HUES48 (cell line): ENCODE measurements at regions not wholly inside any gene's neighbourhood (a gene's known extent, or its start where the extent isn't known, plus 50 kb on each side); places are given as distances from the start of the nearest gene placed in this dataset.
"Not testable (repeated sequence)": the region's sequence is repeated elsewhere in the genome, so short reads cannot be mapped to it uniquely, and the experiment has no call there.

Source experiments
- H3K27ac ChIP-seq: one replicate; pipeline ENCODE4 v1.7.0; 2013; ENCODE audit warnings: low read depth, low read length, inconsistent platforms
- H3K27me3 ChIP-seq: 2 replicates; pipeline ENCODE4 v1.6.1; 2013; ENCODE audit warnings: mild to moderate bottlenecking, low read length; ENCODE audit not compliant: control insufficient read depth, insufficient read depth
- H3K36me3 ChIP-seq: 2 replicates; pipeline ENCODE4 v1.6.1; 2013; ENCODE audit warnings: low read length; ENCODE audit not compliant: control insufficient read depth, insufficient read depth
- H3K4me1 ChIP-seq: 2 replicates; pipeline ENCODE4 v1.6.1; 2013; ENCODE audit warnings: mild to moderate bottlenecking, low read length; ENCODE audit not compliant: control insufficient read depth, insufficient read depth
- H3K4me3 ChIP-seq: 2 replicates; pipeline ENCODE4 v1.5.1; 2013; ENCODE audit warnings: mild to moderate bottlenecking, low read depth, low read length
- H3K9ac ChIP-seq: 2 replicates; pipeline ENCODE4 v1.6.1; 2013; ENCODE audit warnings: mild to moderate bottlenecking, low read depth, low read length, moderate library complexity
- H3K9me3 ChIP-seq: 2 replicates; pipeline ENCODE4 v1.6.1; 2013; ENCODE audit warnings: low read length; ENCODE audit not compliant: control insufficient read depth, insufficient read depth

GRCh38 chr9:102202126-102202525 is 463.7 kb upstream of the GRIN3A start:
- no peak overlapping the region for H3K4me3 ChIP-seq
- H3K27ac ChIP-seq = no peak overlapping the region
- H3K4me1 ChIP-seq = no peaks in the 10 kb centered on the region
- no peak overlapping the region for H3K9ac ChIP-seq
- no peaks in the 10 kb centered on the region for H3K27me3 ChIP-seq
- H3K9me3 ChIP-seq = no peaks in the 10 kb centered on the region
- H3K36me3 ChIP-seq = no peaks in the 10 kb centered on the region

GRCh38 chr9:102185962-102186361 is 447.5 kb upstream of the GRIN3A start:
- Histone ChIP-seq H3K36me3 (no peaks in the 10 kb centered on the region), H3K27ac (no peak overlapping the region), H3K4me3 (no peak overlapping the region), H3K9ac (no peak overlapping the region), H3K27me3 (no peaks in the 10 kb centered on the region), H3K9me3 (peaks cover 5% of the 10 kb centered on the region; the same call in 1 of the 2 replicates), H3K4me1 (no peaks in the 10 kb centered on the region)

DNA sequence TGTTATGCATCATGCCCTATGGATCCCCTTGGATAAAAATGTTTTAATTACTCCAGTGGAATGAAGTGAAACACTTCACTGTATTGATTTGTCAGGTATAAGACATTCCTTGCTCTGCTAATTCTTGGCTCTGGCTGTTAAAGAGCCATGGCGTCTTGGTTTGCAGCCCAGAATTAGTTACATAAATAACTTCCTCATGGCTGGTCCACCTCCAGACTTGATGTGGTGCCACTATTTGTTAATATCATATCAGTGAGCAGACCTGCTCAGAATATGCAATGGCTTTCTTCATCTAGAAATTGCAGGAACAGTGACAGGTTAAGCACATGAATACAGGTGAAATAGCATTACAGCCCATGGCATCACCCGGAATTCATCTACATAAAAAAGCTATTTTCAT is 446.9 kb upstream of the GRIN3A start:
- no peaks in the 10 kb centered on the region for H3K36me3 ChIP-seq
- H3K4me1 ChIP-seq = no peaks in the 10 kb centered on the region
- peaks cover 10% of the 10 kb centered on the region; the same call in 1 of the 2 replicates for H3K9me3 ChIP-seq
- H3K27me3 ChIP-seq = no peaks in the 10 kb centered on the region
- no peak overlapping the region for H3K27ac ChIP-seq
- no peak overlapping the region for H3K9ac ChIP-seq
- H3K4me3 ChIP-seq = no peak overlapping the region

GRCh38 chr9:102178811-102179210 is 440.4 kb upstream of the GRIN3A start:
- no peaks in the 10 kb centered on the region for H3K4me1 ChIP-seq
- peaks cover 24% of the 10 kb centered on the region for H3K9me3 ChIP-seq
- no peak overlapping the region for H3K9ac ChIP-seq
- H3K4me3 ChIP-seq = no peak overlapping the region
- no peaks in the 10 kb centered on the region for H3K36me3 ChIP-seq
- H3K27ac ChIP-seq = no peak overlapping the region
- H3K27me3 ChIP-seq = no peaks in the 10 kb centered on the region

DNA sequence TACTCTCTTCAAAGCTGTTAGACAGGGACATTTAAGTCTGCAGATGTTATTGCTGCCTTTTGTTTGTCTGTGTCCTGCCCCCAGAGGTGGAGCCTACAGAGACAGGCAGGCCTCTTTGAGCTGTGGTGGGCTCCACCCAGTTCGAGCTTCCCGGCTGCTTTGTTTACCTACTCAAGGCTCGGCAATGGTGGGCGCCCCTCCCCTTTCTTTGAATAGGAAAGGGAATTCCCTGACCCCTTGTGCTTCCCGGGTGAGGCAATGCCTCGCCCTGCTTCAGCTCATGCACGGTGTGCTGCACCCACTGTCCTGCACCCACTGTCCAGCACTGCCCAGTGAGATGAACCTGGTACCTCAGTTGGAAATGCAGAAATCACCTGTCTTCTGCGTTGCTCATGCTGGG is 435.8 kb upstream of the GRIN3A start:
- H3K9me3 ChIP-seq = peaks cover 14% of the 10 kb centered on the region
- not testable (repeated sequence) for H3K4me3 ChIP-seq, H3K27ac ChIP-seq, H3K36me3 ChIP-seq, H3K4me1 ChIP-seq, H3K9ac ChIP-seq, H3K27me3 ChIP-seq

DNA sequence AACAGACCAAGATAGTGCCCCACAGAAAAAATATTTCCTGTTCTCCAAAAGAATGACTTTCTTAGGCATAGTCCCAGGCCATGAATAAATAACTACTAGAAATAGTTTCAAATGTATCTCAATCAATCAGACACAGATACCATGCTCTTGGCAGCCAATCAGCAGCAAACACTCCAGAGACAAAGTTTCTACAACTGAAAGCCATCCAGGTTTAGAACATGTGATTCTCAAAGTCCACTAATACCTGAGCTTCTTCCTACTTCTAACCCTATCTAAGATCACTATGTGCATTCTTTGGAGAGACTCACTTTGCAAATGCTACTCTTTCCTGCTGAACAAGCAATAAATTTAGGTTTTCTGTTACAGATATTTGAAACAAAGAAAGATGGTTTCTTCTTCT is 425.8 kb upstream of the GRIN3A start:
- H3K27ac ChIP-seq = no peak overlapping the region
- H3K36me3 ChIP-seq = no peaks in the 10 kb centered on the region
- H3K9ac ChIP-seq = no peak overlapping the region
- H3K4me3 ChIP-seq = no peak overlapping the region
- H3K9me3 ChIP-seq = no peaks in the 10 kb centered on the region
- H3K27me3 ChIP-seq = no peaks in the 10 kb centered on the region
- no peaks in the 10 kb centered on the region for H3K4me1 ChIP-seq

DNA sequence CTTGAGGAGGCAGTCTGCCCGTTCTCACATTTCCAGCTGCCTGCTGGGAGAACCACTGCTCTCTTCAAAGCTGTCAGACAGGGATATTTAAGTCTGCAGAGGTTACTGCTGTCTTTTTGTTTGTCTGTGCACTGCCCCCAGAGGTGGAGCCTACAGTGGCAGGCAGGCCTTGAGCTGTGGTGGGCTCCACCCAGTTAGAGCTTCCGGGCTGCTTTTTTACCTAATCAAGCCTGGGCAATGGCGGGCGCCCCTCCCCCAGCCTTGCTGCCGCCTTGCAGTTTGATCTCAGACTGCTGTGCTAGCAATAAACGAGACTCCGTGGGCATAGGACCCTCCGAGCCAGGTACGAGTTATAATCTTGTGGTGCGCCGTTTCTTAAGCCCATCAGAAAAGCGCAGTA is 414.6 kb upstream of the GRIN3A start:
- H3K9me3 ChIP-seq, H3K36me3 ChIP-seq, H3K4me1 ChIP-seq, H3K27me3 ChIP-seq, H3K27ac ChIP-seq, H3K9ac ChIP-seq, H3K4me3 ChIP-seq: not testable (repeated sequence)

GRCh38 chr9:102135768-102136167 is 397.3 kb upstream of the GRIN3A start:
- 0 out of 2 replicates have a peak, but pooled peaks cover 4% of the 10 kb centered on the region for H3K9me3 ChIP-seq
- H3K4me3 ChIP-seq = no peak overlapping the region
- H3K4me1 ChIP-seq = no peaks in the 10 kb centered on the region
- peak overlapping the region; percentile 55 for H3K27ac ChIP-seq
- H3K27me3 ChIP-seq = no peaks in the 10 kb centered on the region
- H3K9ac ChIP-seq = no peak overlapping the region
- no peaks in the 10 kb centered on the region for H3K36me3 ChIP-seq

DNA sequence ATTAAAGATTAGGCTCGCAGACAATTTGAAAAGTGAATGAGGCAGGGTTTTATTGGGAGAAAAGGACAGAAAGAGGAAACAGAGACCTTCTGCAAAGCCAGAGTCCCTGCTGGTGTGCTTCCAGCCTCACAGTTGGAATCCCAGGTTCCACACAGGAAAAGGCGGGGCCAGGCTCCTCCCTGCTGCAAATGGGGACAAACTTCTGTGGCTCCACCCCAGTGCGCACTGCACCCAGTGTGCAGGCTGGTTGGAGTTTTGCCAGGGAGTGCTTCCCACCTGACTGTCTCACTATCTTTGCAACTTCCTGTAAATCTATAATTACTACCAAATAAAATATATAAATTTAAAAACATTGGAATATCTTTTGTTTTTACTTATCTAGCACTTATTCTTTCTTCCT is 386.0 kb upstream of the GRIN3A start:
- no peak overlapping the region for H3K9ac ChIP-seq
- no peak overlapping the region for H3K27ac ChIP-seq
- H3K4me1 ChIP-seq = no peaks in the 10 kb centered on the region

GRCh38 chr9:102114557-102114956 is 376.1 kb upstream of the GRIN3A start:
- no peaks in the 10 kb centered on the region for H3K9me3 ChIP-seq
- H3K4me3 ChIP-seq = no peak overlapping the region
- H3K36me3 ChIP-seq = no peaks in the 10 kb centered on the region
- H3K27me3 ChIP-seq = no peaks in the 10 kb centered on the region
- no peaks in the 10 kb centered on the region for H3K4me1 ChIP-seq
- H3K27ac ChIP-seq = no peak overlapping the region
- no peak overlapping the region for H3K9ac ChIP-seq

More for the DNA sequence above, 386.0 kb upstream of the GRIN3A start:
- Histone ChIP-seq H3K9me3 (no peaks in the 10 kb centered on the region), H3K27me3 (no peaks in the 10 kb centered on the region), H3K4me3 (no peak overlapping the region), H3K36me3 (no peaks in the 10 kb centered on the region)

DNA sequence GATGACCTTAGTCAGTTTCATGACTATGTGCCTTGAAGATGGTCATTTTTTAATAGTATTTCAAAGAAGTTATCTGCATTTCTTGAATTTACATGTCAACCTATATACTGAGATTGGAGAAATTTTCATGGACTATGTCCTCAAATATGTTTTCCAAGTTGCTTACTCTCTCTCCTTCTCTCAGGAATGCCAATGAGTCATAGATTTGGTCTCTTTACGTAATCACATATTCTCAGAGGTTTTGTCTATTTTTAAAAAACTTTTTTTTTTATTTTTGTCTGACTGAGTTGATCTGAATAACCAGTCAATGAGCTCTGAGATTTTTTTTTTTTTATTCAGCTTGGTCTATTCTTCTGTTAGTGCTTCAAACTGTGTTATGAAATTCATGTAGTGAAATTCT is 374.7 kb upstream of the GRIN3A start:
- no peak overlapping the region for H3K4me3 ChIP-seq
- H3K9ac ChIP-seq = no peak overlapping the region
- H3K27me3 ChIP-seq = no peaks in the 10 kb centered on the region
- no peak overlapping the region for H3K27ac ChIP-seq
- H3K4me1 ChIP-seq = no peaks in the 10 kb centered on the region
- no peaks in the 10 kb centered on the region for H3K36me3 ChIP-seq
- no peaks in the 10 kb centered on the region for H3K9me3 ChIP-seq

- Histone ChIP-seq H3K27me3 (no peaks in the 10 kb centered on the region), H3K36me3 (no peaks in the 10 kb centered on the region), H3K27ac (no peak overlapping the region), H3K4me3 (no peak overlapping the region), H3K9ac (no peak overlapping the region), H3K4me1 (no peaks in the 10 kb centered on the region), H3K9me3 (no peaks in the 10 kb centered on the region)
Measured at GRCh38 chr9:102106439-102106838, 368.0 kb upstream of the GRIN3A start.
